OCI-LY7 (cell line): ENCODE measurements at regions not wholly inside any gene's neighbourhood (a gene's known extent, or its start where the extent isn't known, plus 50 kb on each side); places are given as distances from the start of the nearest gene placed in this dataset.

ENCODE experiments used
- CTCF ChIP-seq: fragments of 200-600 bp; sonication (generic); conservative IDR thresholded peaks from 2 replicates; pipeline ENCODE4 v1.5.1; 2014; ENCODE audit warnings: mild to moderate bottlenecking, antibody characterized with exemption, low read length, moderate library complexity, mixed read lengths
- EZH2phosphoT487 ChIP-seq: fragments of 200-600 bp; sonication (generic); IDR thresholded peaks from 2 replicates; pipeline ENCODE4 v1.6.1; 2018; ENCODE audit warnings: low read depth, borderline replicate concordance, mild to moderate bottlenecking, mixed run types, antibody characterized with exemption, low read length, moderate library complexity, mixed read lengths

GRCh38 chr9:82668689-82669199 is 394.2 kb downstream of the RASEF start:
- TF ChIP-seq CTCF: no peak
- TF ChIP-seq EZH2phosphoT487: no peak
